CD4-positive, alpha-beta T cell treated with Interleukin-12 subunit alpha and Interleukin-12 subunit beta, for 1 hour (primary cell): ENCODE measurements at regions not wholly inside any gene's neighbourhood (a gene's known extent, or its start where the extent isn't known, plus 50 kb on each side); places are given as distances from the start of the nearest gene placed in this dataset.
"Not testable (repeated sequence)": the region's sequence is repeated elsewhere in the genome, so short reads cannot be mapped to it uniquely, and the experiment has no call there.

Experiments used
- DNase-seq: peaks from one replicate; pipeline ENCODE4 v3.0.0-alpha.2; 2020

GRCh38 chr5:101626572-101626971 is 669.5 kb downstream of the SLCO4C1 start:
- no peak for DNase-seq

- DNase-seq = no peak
Observed at GRCh38 chr5:101611039-101611438, 685.0 kb downstream of the SLCO4C1 start.

GRCh38 chr5:101608322-101608721 is 687.8 kb downstream of the SLCO4C1 start:
- no peak for DNase-seq

GRCh38 chr5:101605700-101606099 is 690.4 kb downstream of the SLCO4C1 start:
- DNase-seq = no peak

- no peak for DNase-seq
Observed at GRCh38 chr5:101600614-101601013, 695.5 kb downstream of the SLCO4C1 start.

GRCh38 chr5:101590384-101590783 is 687.3 kb upstream of the ST8SIA4 start:
- DNase-seq = no peak

- no peak for DNase-seq
Observed at GRCh38 chr5:101585366-101585765, 682.3 kb upstream of the ST8SIA4 start.

- DNase-seq = no peak
Observed at GRCh38 chr5:101580591-101580990, 677.5 kb upstream of the ST8SIA4 start.

- DNase-seq = no peak
Observed at GRCh38 chr5:101574017-101574416, 670.9 kb upstream of the ST8SIA4 start.

GRCh38 chr5:101561018-101561417 is 657.9 kb upstream of the ST8SIA4 start:
- no peak for DNase-seq

GRCh38 chr5:101543780-101544179 is 640.7 kb upstream of the ST8SIA4 start:
- DNase-seq = no peak

- no peak for DNase-seq
Observed at GRCh38 chr5:101539315-101539714, 636.2 kb upstream of the ST8SIA4 start.

GRCh38 chr5:101535626-101536025 is 632.5 kb upstream of the ST8SIA4 start:
- no peak for DNase-seq

- no peak for DNase-seq
Observed at GRCh38 chr5:101534491-101535110, 631.5 kb upstream of the ST8SIA4 start.

GRCh38 chr5:101532430-101532829 is 629.3 kb upstream of the ST8SIA4 start:
- no peak for DNase-seq

- DNase-seq = no peak
Observed at GRCh38 chr5:101531026-101531425, 627.9 kb upstream of the ST8SIA4 start.

GRCh38 chr5:101529094-101529493 is 626.0 kb upstream of the ST8SIA4 start:
- not testable (repeated sequence) for DNase-seq

- no peak for DNase-seq
Observed at GRCh38 chr5:101520417-101520816, 617.3 kb upstream of the ST8SIA4 start.

GRCh38 chr5:101517795-101518194 is 614.7 kb upstream of the ST8SIA4 start:
- DNase-seq = no peak

- DNase-seq = no peak
Observed at GRCh38 chr5:101515721-101516120, 612.6 kb upstream of the ST8SIA4 start.

GRCh38 chr5:101505891-101506570 is 602.9 kb upstream of the ST8SIA4 start:
- DNase-seq = no peak

- no peak for DNase-seq
Observed at GRCh38 chr5:101482931-101483330, 579.8 kb upstream of the ST8SIA4 start.

- no peak for DNase-seq
Observed at GRCh38 chr5:101473483-101473882, 570.4 kb upstream of the ST8SIA4 start.

GRCh38 chr5:101461455-101461854 is 558.4 kb upstream of the ST8SIA4 start:
- DNase-seq = no peak

- no peak for DNase-seq
Observed at GRCh38 chr5:101458587-101458986, 555.5 kb upstream of the ST8SIA4 start.
